HFF-Myc (cell line): ENCODE measurements at regions not wholly inside any gene's neighbourhood (a gene's known extent, or its start where the extent isn't known, plus 50 kb on each side); places are given as distances from the start of the nearest gene placed in this dataset.

ENCODE experiments used
- DNase-seq: peaks from one replicate; pipeline ENCODE4 v3.0.0-alpha.2; 2011; ENCODE audit warnings: low read depth; ENCODE audit errors: extremely low read depth
- H3K4me3 ChIP-seq: replicated peaks from 2 replicates; pipeline ENCODE4 v1.5.1; 2011; ENCODE audit warnings: low read depth, mild to moderate bottlenecking, control low read depth, low read length
- TF ChIP-seq, protein P1 (sequence below): IDR thresholded peaks from 2 replicates; pipeline ENCODE4 v1.5.1; 2012; ENCODE audit warnings: mild to moderate bottlenecking, low read depth, low read length, control low read depth; ENCODE audit errors: missing control alignments

DNA sequence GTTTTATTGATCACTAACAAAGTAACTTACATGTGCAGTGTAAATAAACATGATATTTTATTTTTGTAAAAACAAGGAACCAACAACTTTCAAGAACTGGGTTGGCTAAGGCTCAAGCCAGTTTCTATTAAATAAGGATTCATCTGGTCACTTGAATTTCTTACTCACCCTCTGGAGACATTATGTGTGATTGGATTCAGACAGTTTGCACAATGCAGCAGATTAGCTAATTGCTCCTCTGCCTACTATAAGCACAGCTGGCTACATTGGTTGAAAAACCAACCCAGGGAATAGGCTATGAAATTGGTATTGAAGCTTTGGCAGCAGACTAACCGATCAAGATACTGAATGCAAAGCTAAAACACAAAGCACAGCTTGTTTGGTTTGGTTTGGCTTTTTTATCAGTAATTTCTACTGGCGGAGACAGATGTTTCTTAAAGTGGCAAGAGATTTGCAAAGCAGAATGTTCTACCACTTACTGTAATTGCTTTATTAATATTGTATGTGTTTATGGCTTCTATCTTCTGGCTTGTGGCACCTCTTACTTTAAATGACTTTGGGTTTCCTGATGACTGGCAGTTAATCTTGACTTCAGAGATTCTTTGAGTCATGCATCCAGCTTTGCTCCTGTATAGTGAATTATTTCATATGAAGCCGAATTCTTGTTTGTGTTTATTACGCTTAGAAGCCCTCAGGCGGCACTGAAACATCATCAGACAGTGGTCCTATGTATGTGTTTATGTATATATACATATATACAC, 231.5 kb downstream of the MPDZ start:
- DNase-seq, result no peak
- H3K4me3 ChIP-seq, result no peak overlapping the region
- TF ChIP-seq, protein P1, sequence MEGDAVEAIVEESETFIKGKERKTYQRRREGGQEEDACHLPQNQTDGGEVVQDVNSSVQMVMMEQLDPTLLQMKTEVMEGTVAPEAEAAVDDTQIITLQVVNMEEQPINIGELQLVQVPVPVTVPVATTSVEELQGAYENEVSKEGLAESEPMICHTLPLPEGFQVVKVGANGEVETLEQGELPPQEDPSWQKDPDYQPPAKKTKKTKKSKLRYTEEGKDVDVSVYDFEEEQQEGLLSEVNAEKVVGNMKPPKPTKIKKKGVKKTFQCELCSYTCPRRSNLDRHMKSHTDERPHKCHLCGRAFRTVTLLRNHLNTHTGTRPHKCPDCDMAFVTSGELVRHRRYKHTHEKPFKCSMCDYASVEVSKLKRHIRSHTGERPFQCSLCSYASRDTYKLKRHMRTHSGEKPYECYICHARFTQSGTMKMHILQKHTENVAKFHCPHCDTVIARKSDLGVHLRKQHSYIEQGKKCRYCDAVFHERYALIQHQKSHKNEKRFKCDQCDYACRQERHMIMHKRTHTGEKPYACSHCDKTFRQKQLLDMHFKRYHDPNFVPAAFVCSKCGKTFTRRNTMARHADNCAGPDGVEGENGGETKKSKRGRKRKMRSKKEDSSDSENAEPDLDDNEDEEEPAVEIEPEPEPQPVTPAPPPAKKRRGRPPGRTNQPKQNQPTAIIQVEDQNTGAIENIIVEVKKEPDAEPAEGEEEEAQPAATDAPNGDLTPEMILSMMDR, result no peak

DNA sequence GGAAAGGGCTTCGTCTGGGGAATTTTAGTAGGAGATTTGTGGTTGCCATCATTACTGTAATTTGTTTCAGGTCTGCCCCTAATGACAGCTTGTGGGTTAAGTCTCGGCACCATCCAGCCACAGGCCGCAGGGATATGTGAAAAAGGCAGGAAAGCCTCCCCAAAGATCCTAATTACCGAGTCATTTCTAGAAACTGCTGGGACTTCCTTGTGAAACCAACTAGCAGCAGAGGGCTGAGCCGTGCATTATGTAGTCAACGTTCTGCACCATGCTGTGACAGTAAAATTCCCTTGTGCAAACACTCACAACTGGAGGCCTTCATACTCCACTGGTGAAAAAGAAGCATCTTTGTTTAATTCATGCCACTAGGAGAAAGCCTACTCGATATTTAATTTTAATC, 230.3 kb downstream of the MPDZ start:
- no peak for DNase-seq

DNA sequence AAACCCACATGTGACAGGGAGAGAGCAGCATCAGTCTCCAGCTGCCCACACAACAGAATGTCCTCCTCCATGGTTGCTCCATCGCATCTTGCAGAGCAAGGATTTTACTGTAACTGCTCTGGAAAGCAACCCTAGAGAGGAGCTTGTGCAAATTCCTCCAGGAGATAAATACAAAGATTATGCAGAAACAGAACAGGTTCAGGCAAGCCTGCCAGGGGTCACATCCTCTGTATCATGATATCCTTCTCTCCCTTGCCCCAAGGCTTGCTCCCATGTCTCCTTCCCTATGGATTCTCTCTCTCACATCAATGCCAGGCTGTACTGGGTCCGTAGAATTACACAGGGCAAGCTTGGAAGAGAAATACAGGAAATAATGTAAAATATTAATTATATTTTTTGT, 226.0 kb downstream of the MPDZ start:
- no peak for DNase-seq
- no peak overlapping the region for H3K4me3 ChIP-seq
- TF ChIP-seq, protein P1, result no peak

More for the DNA sequence above, 230.3 kb downstream of the MPDZ start:
- TF ChIP-seq, protein P1, result no peak
- H3K4me3 ChIP-seq, result no peak overlapping the region

DNA sequence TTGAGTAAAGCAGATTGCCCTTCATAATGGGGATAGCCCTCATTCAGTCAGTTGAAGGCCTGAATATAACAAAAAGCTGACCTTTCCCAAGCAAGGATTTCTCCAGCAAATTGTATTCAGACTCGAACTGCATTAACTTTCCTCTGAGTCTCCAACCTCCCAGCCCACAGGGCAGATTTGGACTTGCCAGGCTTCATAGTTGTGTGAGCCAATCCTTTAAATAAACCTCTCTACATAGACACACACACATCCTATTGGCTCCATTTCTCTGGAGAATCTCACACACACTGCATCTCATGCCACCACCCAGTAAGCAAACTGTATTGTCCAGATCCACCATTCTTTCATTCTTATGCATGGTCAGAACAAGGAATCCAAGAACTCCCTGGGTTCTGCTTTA, 225.1 kb downstream of the MPDZ start:
- TF ChIP-seq, protein P1, result no peak
- H3K4me3 ChIP-seq, result no peak overlapping the region
- no peak for DNase-seq
